ENCODE measurements at regions not wholly inside any gene's neighbourhood (a gene's known extent, or its start where the extent isn't known, plus 50 kb on each side); places are given as distances from the start of the nearest gene placed in this dataset.

DNA sequence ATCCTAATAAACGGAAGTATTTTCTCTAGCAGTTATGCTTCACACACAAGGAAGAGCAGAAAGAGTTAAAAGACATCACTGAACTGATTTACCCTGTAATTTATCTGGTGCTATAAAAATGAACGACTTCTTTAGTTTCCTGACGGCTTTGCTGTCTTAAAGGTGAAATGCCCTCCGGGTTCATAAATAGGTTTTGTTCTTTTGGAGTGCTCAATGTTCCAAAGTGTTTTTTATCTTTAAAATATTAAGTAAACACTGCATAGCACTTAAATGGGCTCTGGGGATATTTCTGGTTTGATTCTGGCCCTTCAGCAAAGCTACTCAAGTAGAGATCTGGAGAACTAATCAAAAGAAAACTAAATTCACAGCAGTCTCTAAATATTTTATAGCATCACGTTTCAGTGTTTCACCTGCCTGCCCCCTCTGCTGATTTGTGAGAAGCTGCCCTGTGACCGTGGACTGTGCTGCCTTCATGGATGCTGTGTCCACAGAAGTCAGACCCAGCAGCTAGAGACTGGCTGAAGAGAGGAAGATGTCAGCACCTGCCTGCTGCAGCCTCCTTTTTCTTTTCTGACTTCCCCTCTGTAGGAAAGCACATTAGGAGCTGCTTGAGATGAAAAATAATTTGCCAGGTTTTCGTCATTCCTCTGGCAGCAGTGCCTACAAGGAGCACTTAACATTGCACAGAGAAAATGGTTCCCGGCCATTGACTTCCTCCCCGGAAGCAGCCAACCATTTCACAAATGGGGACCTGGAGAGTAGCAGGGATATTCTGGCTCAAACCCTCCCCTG is 205.1 kb upstream of the FSCB start:
- H3K27ac ChIP-seq = no peak overlapping the region
- no peaks in the 10 kb centered on the region for H3K27me3 ChIP-seq
- H3K4me1 ChIP-seq (ENCODE audit: control insufficient read depth in 1 of 2, insufficient read depth in 1 of 2, low read depth in 1 of 2, low read length in 1 of 2) = no peaks in the 10 kb centered on the region
- no peaks in the 10 kb centered on the region for H3K9me3 ChIP-seq
- no peak overlapping the region for H3K4me3 ChIP-seq (ENCODE audit: low read depth in 1 of 2, low read length in 1 of 2)
- no peaks in the 10 kb centered on the region for H3K36me3 ChIP-seq
- TF ChIP-seq, protein P1, sequence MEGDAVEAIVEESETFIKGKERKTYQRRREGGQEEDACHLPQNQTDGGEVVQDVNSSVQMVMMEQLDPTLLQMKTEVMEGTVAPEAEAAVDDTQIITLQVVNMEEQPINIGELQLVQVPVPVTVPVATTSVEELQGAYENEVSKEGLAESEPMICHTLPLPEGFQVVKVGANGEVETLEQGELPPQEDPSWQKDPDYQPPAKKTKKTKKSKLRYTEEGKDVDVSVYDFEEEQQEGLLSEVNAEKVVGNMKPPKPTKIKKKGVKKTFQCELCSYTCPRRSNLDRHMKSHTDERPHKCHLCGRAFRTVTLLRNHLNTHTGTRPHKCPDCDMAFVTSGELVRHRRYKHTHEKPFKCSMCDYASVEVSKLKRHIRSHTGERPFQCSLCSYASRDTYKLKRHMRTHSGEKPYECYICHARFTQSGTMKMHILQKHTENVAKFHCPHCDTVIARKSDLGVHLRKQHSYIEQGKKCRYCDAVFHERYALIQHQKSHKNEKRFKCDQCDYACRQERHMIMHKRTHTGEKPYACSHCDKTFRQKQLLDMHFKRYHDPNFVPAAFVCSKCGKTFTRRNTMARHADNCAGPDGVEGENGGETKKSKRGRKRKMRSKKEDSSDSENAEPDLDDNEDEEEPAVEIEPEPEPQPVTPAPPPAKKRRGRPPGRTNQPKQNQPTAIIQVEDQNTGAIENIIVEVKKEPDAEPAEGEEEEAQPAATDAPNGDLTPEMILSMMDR (IDR thresholded peaks at IDR 0.05) = no peak

DNA sequence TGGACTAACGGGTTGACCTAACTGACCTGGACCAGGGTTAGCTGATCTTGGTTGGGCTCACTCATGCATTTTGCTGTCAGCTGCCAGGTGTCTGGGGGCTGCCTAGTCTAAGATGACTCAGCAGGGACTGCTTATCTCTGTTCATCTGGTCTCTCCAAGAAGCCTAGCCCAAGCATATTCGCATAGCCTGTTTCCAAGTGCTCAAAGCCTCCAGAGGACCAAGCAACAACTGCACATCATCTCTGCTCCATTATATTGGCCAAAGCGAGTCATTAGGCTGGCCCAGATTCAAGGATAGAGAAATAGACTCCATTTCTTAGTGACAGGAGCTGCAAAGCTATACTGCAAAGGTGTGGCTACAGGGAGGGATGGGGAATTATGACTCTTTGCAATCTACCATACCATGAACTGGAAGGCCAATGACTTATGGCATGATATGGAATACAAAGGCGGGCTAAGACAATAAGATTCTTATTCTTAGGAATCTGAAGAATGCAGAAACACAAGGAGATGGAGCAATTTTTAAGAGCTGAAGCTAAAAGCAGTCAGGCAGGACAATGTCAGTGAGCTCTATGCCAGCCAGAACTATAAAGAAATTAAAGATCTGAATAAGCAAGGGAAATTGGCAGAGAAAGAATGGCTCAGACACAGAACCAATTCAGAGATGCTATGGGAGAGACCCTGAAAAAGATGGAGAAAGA is 194.6 kb upstream of the FSCB start:
- H3K36me3 ChIP-seq = no peaks in the 10 kb centered on the region
- H3K4me3 ChIP-seq (ENCODE audit: low read depth in 1 of 2, low read length in 1 of 2) = no peak overlapping the region
- H3K4me1 ChIP-seq (ENCODE audit: control insufficient read depth in 1 of 2, insufficient read depth in 1 of 2, low read depth in 1 of 2, low read length in 1 of 2) = no peaks in the 10 kb centered on the region
- H3K27me3 ChIP-seq = no peaks in the 10 kb centered on the region
- no peaks in the 10 kb centered on the region for H3K9me3 ChIP-seq
- TF ChIP-seq, protein P1 (IDR thresholded peaks at IDR 0.05) = no peak
- no peak overlapping the region for H3K27ac ChIP-seq

DNA sequence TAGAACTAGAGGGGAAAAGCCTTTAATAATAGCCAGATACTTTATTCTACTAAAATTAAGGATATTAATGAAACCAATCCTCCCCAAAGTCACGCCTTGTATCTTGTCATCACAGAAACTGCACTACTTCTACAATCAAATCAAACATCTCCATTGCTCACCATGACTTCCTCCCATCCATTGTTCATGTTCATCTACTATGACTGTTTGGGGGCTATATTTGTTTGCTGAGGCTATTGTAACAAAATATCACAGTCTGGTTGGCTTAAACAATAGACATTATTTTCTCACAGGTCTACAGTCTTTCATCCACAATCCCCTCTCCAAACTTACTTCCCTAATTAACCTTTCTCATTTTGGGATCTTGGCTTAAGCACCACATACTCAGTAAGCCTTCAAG is 193.6 kb upstream of the FSCB start:
- H3K27me3 ChIP-seq = no peaks in the 10 kb centered on the region
- H3K27ac ChIP-seq = no peak overlapping the region
- H3K9me3 ChIP-seq = no peaks in the 10 kb centered on the region
- no peak overlapping the region for H3K4me3 ChIP-seq (ENCODE audit: low read depth in 1 of 2, low read length in 1 of 2)
- TF ChIP-seq, protein P1 (IDR thresholded peaks at IDR 0.05) = no peak
- no peaks in the 10 kb centered on the region for H3K36me3 ChIP-seq
- H3K4me1 ChIP-seq (ENCODE audit: control insufficient read depth in 1 of 2, insufficient read depth in 1 of 2, low read depth in 1 of 2, low read length in 1 of 2) = no peaks in the 10 kb centered on the region

DNA sequence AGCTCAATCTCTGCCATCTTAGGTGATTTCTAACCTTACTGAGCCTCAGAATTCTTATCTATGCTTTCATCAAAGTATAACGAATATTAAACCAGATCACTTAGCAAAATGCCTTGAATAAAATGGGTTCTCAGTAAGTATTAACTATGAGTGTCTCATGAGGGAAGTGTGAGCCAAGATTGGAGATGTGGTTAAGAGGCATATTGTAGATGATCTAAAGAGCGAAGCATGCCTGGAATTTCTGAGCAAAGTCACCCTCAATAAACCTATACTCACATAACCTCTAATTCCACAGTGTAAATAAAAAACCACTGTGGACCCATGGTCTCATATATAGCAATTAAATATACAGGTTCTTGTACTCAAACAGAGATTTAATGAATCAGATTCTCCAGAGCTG is 193.1 kb upstream of the FSCB start:
- Histone ChIP-seq H3K4me3 (ENCODE audit: low read depth in 1 of 2, low read length in 1 of 2) (no peak overlapping the region), H3K9me3 (no peaks in the 10 kb centered on the region), H3K27me3 (no peaks in the 10 kb centered on the region), H3K4me1 (ENCODE audit: control insufficient read depth in 1 of 2, insufficient read depth in 1 of 2, low read depth in 1 of 2, low read length in 1 of 2) (no peaks in the 10 kb centered on the region), H3K27ac (no peak overlapping the region), H3K36me3 (no peaks in the 10 kb centered on the region)
- TF ChIP-seq, protein P1 (IDR thresholded peaks at IDR 0.05) = no peak

DNA sequence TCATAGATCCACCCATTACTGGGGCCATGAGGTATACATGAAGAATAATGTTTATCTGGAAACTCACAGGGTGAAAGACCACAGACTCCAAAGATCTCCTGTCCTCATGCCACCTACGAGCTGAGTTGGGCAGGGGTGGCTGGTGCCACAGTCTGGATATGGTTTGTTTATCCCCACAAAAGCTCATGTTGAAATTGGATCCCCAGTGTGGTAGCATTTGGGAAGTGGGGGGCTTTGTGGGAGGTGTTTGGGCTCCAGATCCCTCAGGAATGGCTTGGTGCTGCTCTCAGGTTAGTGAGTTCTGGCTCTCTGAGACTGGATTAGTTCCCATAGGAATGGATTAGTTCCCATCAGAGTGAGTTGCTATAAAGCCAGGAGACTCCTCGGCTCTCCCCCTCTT is 192.3 kb upstream of the FSCB start:
- no peaks in the 10 kb centered on the region for H3K4me1 ChIP-seq (ENCODE audit: control insufficient read depth in 1 of 2, insufficient read depth in 1 of 2, low read depth in 1 of 2, low read length in 1 of 2)
- no peak overlapping the region for H3K4me3 ChIP-seq (ENCODE audit: low read depth in 1 of 2, low read length in 1 of 2)
- no peak overlapping the region for H3K27ac ChIP-seq
- no peaks in the 10 kb centered on the region for H3K36me3 ChIP-seq
- TF ChIP-seq, protein P1 (IDR thresholded peaks at IDR 0.05) = no peak
- H3K9me3 ChIP-seq = no peaks in the 10 kb centered on the region
- no peaks in the 10 kb centered on the region for H3K27me3 ChIP-seq

Data from neutrophil (primary cell).